GM12878 (cell line): ENCODE measurements at regions not wholly inside any gene's neighbourhood (a gene's known extent, or its start where the extent isn't known, plus 50 kb on each side); places are given as distances from the start of the nearest gene placed in this dataset.

ENCODE experiments used
- ATAC-seq: fragments of 200-7000 bp; cut with Tn5 transposase; 3 replicates; pipeline ENCODE4 v1.9.1; 2020; ENCODE audit warnings: mild to moderate bottlenecking, moderate library complexity
- BruUV-seq: library from RNA; stranded (reverse); fragments of 400-500 nt; replicated peaks from 2 replicates; lab custom pipeline; 2021; lab: Mats Ljungman, UMichigan
- CTCF ChIA-PET: fragments of 300-600 bp; sonication (Branson Sonifier 250); formaldehyde crosslinking; extraction: SDS; loops from one replicate; lab custom pipeline; 2021; ENCODE audit warnings: inconsistent platforms; lab: Yijun Ruan, JAX
- POLR2A ChIA-PET: fragments of 350-600 bp; formaldehyde crosslinking; extraction: SDS; loops from one replicate; lab custom pipeline; 2021; ENCODE audit warnings: inconsistent platforms; lab: Charles Lee
- RAD21 ChIA-PET: fragments of 300-600 bp; sonication (Branson Sonifier 250); formaldehyde crosslinking; loops from one replicate; lab custom pipeline; 2023; ENCODE audit warnings: antibody characterized with exemption; ENCODE audit not compliant: unreplicated experiment; lab: Charles Lee
- SMC1A ChIA-PET: fragments of 300-600 bp; sonication (Branson Sonifier 250); formaldehyde crosslinking; loops from one replicate; lab custom pipeline; 2023; ENCODE audit not compliant: unreplicated experiment, uncharacterized antibody; lab: Charles Lee
- DNase-seq: peaks from one replicate; pipeline ENCODE4 v3.0.0-alpha.2; 2011; ENCODE audit warnings: low read depth, low spot score
- FAIRE-seq: peaks from 3 replicates; lab custom pipeline; 2011; peaks lifted over from hg19 to GRCh38; lab: Jason Lieb, UNC
- H2AFZ ChIP-seq: 2 replicates; pipeline ENCODE4 v1.6.0; 2011; ENCODE audit warnings: low read depth, low read length, control low read depth; ENCODE audit not compliant: control insufficient read depth
- H3K27ac ChIP-seq: 2 replicates; pipeline ENCODE4 v1.5.1; 2011; ENCODE audit warnings: control low read depth; ENCODE audit not compliant: control insufficient read depth, insufficient read depth
- H3K27me3 ChIP-seq, 2 experiments: replicated peaks in 1 of 2; 2 replicates each; pipeline versions ENCODE4 v1.6.0 to v1.6.1; 2011; ENCODE audit warnings: low read length in 1 of 2; ENCODE audit not compliant: control insufficient read depth in 2 of 2, insufficient read depth in 2 of 2
- H3K36me3 ChIP-seq, 2 experiments: 2 replicates each; pipeline ENCODE4 v1.5.1; 2011; ENCODE audit warnings: low read length in 1 of 2; ENCODE audit not compliant: control insufficient read depth in 2 of 2, insufficient read depth in 2 of 2
- H3K4me1 ChIP-seq: 2 replicates; pipeline ENCODE4 v1.6.1; 2011; ENCODE audit warnings: mild to moderate bottlenecking, low read length, moderate library complexity, mixed read lengths; ENCODE audit not compliant: control insufficient read depth, insufficient read depth
- H3K4me2 ChIP-seq: 2 replicates; pipeline ENCODE4 v1.6.0; 2011; ENCODE audit warnings: control low read depth; ENCODE audit not compliant: control insufficient read depth, insufficient read depth
- H3K4me3 ChIP-seq: fragments of 200-600 bp; sonication (generic); 2 replicates; pipeline ENCODE4 v1.5.1; 2016
- H3K79me2 ChIP-seq: 2 replicates; pipeline ENCODE4 v1.6.0; 2011; ENCODE audit warnings: low read length; ENCODE audit not compliant: control insufficient read depth, insufficient read depth
- H3K9ac ChIP-seq: 2 replicates; pipeline ENCODE4 v1.8.0; 2011; ENCODE audit warnings: low read length, control low read depth, mixed read lengths; ENCODE audit not compliant: control insufficient read depth, insufficient read depth
- H3K9me3 ChIP-seq: replicated peaks from 3 replicates; pipeline ENCODE4 v1.5.1; 2011; ENCODE audit warnings: mild to moderate bottlenecking, low read length; ENCODE audit not compliant: control insufficient read depth, insufficient read depth
- H4K20me1 ChIP-seq: 2 replicates; pipeline ENCODE4 v1.6.0; 2011; ENCODE audit not compliant: control insufficient read depth, insufficient read depth
- DPF2 ChIP-seq: fragments of 450-650 bp; IDR thresholded peaks from 2 replicates; pipeline ENCODE4 v1.6.1; 2017; ENCODE audit warnings: mild to moderate bottlenecking
- GABPA ChIP-seq: IDR thresholded peaks from 2 replicates; pipeline ENCODE4 v1.6.1; 2014; ENCODE audit warnings: antibody characterized with exemption, low read depth, mild to moderate bottlenecking, inconsistent platforms
- NR2C1 ChIP-seq: fragments of 450-650 bp; IDR thresholded peaks from 2 replicates; pipeline ENCODE4 v1.6.1; 2017; ENCODE audit warnings: antibody characterized with exemption, mild to moderate bottlenecking, moderate library complexity
- SMARCA5 ChIP-seq: fragments of 450-650 bp; IDR thresholded peaks from 2 replicates; pipeline ENCODE4 v1.6.1; 2017; ENCODE audit warnings: mild to moderate bottlenecking
- ZBED1 ChIP-seq: IDR thresholded peaks from 2 replicates; pipeline ENCODE4 v1.6.1; 2016; ENCODE audit warnings: borderline replicate concordance
- WGBS: methylation state at CpG from one replicate; pipeline ENCODE4 v1.1.6; 2016; ENCODE audit warnings: low lambda C conversion rate; ENCODE audit not compliant: insufficient replicate concordance, insufficient coverage; ENCODE audit errors: missing lambda C conversion rate; 5-methylcytosine and 5-hydroxymethylcytosine counted together
- in situ Hi-C: fragments of 300-500 bp; cut with MboI; formaldehyde crosslinking; loops from 9 replicates; pipeline ENCODE4 v1.14.3; 2018; ENCODE audit warnings: mixed read lengths
- intact Hi-C: fragments of 100-400 bp; cut with micrococcal nuclease; formaldehyde crosslinking; loops from one replicate; pipeline ENCODE4 v1.14.2; 2022; ENCODE audit not compliant: unreplicated experiment
- TF ChIP-seq, protein P1 (sequence below): IDR thresholded peaks from 2 replicates; pipeline ENCODE4 v1.6.1; 2011; ENCODE audit warnings: low read depth, mild to moderate bottlenecking, low read length, moderate library complexity, borderline replicate concordance; ENCODE audit errors: extremely low read depth
- TF ChIP-seq, protein P2 (sequence below): fragments of 150-350 bp; IDR thresholded peaks from 2 replicates; pipeline ENCODE4 v1.6.1; 2016; ENCODE audit warnings: low read depth, low read length

DNA sequence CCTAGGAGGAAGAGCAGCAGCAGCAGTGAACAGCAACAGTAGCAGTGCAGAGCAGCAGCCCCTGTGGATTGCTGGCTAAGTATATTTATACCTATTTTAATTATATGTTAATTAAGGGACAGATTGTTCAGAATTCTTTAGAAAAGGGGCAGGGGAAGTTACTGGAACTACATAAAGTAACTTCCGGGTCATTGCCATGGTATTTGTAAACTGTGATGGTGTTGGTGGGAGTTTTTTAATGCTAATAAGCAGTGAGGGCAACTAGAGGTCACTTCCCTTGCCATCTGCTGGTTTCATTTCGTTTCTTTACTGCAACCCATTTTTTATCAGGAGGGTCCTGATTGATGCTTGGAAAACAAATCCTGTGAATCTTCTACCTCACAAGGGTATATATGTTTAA lies 229.8 kb upstream of the PODXL start:
- ChIA-PET RAD21 (no interaction called here), CTCF (no interaction called here), POLR2A (no interaction called here), SMC1A (interaction anchor here (1.1 kb wide), 1 partner anchor 12 kb away, joined by 3 read pairs; no protein-coding TSS in a partner anchor)
- in situ Hi-C loops: no loop called here
- no peak overlapping the region for H2AFZ ChIP-seq
- intact Hi-C loops: no loop called here
- H3K79me2 ChIP-seq: no peaks in the 10 kb centered on the region
- ATAC-seq (no peak), DNase-seq (no peak), FAIRE-seq (no peak)
- no peak overlapping the region for H3K9ac ChIP-seq
- no peak overlapping the region for H3K4me2 ChIP-seq
- 30% methylated on average over 2 of the region's 2 CpGs for WGBS
- H3K9me3 ChIP-seq: no peaks in the 10 kb centered on the region
- no TSS peak for BruUV-seq
- no peak overlapping the region for H3K27ac ChIP-seq
- H3K4me1 ChIP-seq: no peaks in the 10 kb centered on the region
- TF ChIP-seq GABPA (peak; percentile 50; the same call in 1 of the 2 replicates), NR2C1 (peak; percentile 87), SMARCA5 (no peak), DPF2 (no peak)
- TF ChIP-seq, protein P1, sequence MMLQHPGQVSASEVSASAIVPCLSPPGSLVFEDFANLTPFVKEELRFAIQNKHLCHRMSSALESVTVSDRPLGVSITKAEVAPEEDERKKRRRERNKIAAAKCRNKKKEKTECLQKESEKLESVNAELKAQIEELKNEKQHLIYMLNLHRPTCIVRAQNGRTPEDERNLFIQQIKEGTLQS: no peak
- no peaks in the 10 kb centered on the region for H4K20me1 ChIP-seq
- no peak overlapping the region for H3K4me3 ChIP-seq
- H3K36me3 ChIP-seq: no peaks in the 10 kb centered on the region
- H3K27me3 ChIP-seq: no peaks in the 10 kb centered on the region

DNA sequence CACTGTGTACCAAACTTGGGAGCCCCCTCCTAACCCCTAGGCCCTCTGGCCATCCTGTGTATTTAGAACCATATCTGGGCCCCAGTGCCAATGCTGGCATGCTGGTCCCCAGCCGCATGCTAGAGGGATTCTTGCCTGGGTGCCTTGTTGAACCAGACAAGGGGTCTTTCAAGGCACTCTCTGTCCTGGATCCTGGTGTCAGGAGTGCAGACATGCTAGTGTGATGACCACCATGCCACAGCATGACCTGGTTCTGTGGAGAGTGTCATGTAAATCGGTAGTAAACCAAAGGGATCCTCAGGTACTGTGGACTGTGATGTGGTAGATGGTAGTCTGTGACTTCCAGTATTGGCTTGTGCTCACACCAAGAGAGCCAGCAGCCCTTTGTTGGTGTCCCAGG lies 222.2 kb upstream of the PODXL start:
- ChIA-PET CTCF (no interaction called here), RAD21 (no interaction called here)

More for the DNA sequence above, 222.2 kb upstream of the PODXL start:
- in situ Hi-C loops (no loop called here), intact Hi-C loops (no loop called here)
- FAIRE-seq (no peak), DNase-seq (no peak), ATAC-seq (no peak)
- Histone ChIP-seq H3K9me3 (no peaks in the 10 kb centered on the region), H3K27ac (no peak overlapping the region), H3K4me2 (no peak overlapping the region), H4K20me1 (no peaks in the 10 kb centered on the region), H3K4me3 (no peak overlapping the region), H3K36me3 (no peaks in the 10 kb centered on the region), H2AFZ (no peak overlapping the region), H3K9ac (no peak overlapping the region), H3K27me3 (no peaks in the 10 kb centered on the region), H3K79me2 (no peaks in the 10 kb centered on the region), H3K4me1 (no peaks in the 10 kb centered on the region)
- POLR2A ChIA-PET: no interaction called here
- TF ChIP-seq, protein P2, sequence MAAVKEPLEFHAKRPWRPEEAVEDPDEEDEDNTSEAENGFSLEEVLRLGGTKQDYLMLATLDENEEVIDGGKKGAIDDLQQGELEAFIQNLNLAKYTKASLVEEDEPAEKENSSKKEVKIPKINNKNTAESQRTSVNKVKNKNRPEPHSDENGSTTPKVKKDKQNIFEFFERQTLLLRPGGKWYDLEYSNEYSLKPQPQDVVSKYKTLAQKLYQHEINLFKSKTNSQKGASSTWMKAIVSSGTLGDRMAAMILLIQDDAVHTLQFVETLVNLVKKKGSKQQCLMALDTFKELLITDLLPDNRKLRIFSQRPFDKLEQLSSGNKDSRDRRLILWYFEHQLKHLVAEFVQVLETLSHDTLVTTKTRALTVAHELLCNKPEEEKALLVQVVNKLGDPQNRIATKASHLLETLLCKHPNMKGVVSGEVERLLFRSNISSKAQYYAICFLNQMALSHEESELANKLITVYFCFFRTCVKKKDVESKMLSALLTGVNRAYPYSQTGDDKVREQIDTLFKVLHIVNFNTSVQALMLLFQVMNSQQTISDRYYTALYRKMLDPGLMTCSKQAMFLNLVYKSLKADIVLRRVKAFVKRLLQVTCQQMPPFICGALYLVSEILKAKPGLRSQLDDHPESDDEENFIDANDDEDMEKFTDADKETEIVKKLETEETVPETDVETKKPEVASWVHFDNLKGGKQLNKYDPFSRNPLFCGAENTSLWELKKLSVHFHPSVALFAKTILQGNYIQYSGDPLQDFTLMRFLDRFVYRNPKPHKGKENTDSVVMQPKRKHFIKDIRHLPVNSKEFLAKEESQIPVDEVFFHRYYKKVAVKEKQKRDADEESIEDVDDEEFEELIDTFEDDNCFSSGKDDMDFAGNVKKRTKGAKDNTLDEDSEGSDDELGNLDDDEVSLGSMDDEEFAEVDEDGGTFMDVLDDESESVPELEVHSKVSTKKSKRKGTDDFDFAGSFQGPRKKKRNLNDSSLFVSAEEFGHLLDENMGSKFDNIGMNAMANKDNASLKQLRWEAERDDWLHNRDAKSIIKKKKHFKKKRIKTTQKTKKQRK: no peak
- no peak for TF ChIP-seq ZBED1
- no TSS peak for BruUV-seq
- SMC1A ChIA-PET: no interaction called here
- 19% methylated on average over 2 of the region's 2 CpGs for WGBS
